NCI-H226 (cell line): ENCODE measurements at regions not wholly inside any gene's neighbourhood (a gene's known extent, or its start where the extent isn't known, plus 50 kb on each side); places are given as distances from the start of the nearest gene placed in this dataset.
A peak's percentile ranks its signal among the peaks of the same experiment; 100 is the strongest.
"Not testable (repeated sequence)": the region's sequence is repeated elsewhere in the genome, so short reads cannot be mapped to it uniquely, and the experiment has no call there.

Source experiments
- DNase-seq: peaks from one replicate; pipeline ENCODE4 v3.0.0-alpha.2; 2015

DNA sequence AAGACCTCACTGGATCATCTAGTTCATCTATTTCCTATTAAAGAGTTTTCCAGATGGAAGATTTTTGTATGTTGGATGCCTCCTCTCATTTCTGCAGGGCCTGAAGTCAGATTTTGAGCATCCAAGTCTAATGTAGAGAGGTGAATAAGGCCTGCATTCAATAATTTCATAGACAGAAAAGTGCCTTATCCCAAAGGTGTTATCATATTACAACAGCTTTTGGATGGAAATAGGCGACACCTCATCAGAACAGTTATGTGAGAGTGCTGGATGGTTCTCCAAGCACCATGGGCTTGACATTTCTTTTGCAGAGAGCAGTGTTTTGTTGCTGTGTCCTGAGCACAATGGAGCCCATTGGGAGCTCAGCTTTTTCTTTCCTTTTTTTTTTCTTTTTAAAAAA, 162.4 kb upstream of the MEOX2 start:
- no peak for DNase-seq

DNA sequence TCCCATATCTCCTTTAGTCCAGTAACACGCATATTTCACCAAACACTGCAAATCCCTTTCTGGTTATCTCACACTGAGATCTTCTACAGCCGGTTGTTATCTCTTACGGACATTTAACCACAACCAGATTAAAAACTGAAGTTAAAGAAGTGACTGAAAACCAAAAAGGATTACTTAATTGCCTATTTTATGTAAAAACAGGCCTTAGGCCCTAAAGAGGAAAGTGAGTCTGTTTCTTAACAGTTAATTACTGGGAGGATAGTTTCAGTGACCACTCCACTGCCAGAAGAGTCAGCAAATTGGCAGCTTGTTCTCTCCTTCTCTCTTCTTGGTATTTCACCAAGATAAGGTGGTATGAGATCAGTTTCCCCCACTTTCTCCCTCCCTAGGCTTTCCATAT, 161.9 kb upstream of the MEOX2 start:
- peak; percentile 43 for DNase-seq

DNA sequence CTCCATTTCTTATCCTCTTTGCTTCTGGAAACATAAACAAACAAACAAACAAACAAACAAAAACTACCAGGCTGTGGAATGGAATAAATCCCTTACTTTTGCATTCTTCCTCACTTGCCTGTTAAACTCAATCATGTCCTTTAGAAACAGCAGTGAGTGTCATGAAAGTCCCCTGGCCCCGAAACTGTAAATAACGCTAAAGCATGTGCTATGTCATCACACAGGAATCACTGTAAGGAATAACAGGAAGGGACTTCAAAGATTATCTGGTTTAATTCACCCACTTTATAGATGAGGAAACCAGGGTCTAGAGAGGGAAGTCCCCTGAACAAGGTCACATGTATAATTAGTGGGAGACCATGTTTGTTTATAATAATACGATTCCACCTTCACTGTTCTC, 159.4 kb upstream of the MEOX2 start:
- no peak for DNase-seq

DNA sequence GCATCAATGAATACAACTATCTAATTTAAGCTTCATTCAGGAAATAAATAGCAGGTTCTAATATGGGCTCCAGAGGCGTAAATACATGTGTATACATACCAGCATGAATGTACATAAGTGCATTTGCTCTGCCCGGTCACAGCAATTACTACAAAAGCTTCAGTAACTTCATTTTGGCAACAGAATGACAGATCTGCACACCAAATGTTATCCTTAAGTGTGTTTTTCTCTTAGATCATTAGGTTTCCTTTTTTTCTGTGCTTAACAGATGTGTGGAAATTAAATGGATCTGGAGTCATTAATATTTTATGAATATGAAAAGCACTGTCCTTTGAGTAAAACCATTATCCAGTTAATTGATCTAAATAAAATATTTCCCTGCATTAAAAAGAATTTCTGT, 159.0 kb upstream of the MEOX2 start:
- DNase-seq = no peak

DNA sequence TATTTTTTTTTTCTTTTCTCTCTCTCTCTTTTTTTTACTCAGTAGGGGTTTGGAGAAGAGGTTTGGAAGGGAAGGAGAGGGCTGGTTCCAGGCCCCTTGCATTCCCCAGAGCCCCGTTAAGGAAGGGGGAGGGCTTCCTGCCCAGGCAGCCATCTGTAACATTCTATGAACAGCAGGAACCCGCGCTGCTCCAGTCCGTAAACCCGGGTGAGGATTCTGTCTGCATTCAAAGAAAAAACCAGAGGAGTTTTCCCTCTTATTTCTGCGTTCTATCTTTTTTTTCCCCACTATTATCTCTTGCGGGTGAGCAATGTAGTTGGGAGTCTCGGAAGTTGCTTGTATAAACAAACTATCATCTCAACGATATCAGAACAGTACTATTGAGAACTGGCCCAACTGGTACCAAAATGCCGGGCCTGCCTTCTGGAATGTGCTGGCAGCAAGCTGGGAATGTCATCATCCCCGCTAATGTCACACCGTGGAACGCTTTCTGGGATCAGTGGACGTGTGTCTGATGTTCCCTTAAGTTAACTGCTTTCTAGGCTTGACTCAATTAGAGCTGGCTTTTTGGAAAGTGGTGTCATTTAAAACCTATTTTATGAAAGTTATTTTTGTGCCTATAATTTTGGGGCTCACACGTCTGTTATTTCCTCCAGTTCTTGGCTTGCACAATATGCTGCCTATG, 153.1 kb upstream of the MEOX2 start:
- no peak for DNase-seq

DNA sequence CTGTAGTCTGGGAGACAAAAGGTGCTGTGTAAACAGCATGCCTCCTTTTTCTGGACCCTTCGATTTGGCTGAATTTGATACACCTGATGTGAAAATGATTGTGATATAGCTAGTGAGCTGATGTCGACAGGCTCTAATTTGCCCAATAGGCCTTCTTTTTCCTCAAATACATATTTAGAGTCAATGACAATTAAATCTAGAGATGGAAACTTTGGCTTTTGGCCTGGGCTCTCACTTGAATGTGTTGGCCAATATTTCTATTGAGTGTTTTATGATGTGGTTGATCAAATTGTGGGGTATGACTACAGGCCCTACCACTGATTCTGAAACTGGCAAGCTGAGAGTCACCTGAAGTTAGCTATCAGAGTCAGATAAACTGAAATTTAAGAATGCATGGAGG, 151.8 kb upstream of the MEOX2 start:
- no peak for DNase-seq

DNA sequence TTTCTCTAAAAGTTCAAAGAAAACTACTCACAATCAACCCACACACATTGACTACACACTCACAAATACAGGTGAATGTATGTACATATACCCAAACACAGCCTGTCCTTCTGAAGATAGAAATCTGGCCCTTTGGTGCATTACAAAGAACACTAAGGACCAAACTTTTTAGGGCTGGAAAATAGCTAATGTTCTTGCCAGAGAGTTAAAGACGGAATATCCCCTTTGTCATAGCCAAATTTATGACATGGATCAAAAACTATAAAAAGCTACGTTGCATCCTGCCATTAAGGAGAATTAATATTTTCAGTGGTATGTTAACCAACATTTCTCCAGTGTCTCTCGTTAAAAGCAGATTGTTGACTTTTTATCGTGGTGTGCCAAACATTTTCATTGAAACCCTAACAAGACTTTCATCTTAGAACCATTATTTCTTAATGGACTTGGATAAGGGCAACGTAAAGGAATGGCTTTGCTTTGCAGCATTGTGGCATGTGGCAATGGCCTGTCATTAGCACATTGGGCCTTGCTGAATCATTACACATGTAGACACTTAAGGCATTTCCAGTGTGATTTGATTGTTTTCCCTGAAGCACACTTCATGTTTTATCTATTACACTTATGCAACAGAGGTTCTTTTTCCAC, 150.9 kb upstream of the MEOX2 start:
- DNase-seq = no peak

DNA sequence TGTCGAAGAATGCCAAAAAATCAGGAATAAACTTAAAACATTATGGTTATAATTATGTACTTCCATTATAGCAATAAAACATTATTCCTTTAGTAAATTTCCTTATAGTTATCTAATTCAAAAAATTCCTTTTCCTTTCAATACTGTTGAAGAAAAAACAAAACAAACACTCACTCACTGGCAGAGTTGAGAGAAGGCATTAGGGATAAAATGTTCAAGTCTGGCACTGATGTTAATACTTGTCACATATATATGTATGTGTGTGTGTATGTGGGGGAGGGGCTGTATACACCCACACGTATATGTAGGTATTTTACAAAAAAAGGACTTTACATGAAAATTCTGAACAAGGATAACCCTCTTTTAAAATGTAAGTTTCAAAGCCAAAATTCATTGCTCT, 150.2 kb upstream of the MEOX2 start:
- no peak for DNase-seq

DNA sequence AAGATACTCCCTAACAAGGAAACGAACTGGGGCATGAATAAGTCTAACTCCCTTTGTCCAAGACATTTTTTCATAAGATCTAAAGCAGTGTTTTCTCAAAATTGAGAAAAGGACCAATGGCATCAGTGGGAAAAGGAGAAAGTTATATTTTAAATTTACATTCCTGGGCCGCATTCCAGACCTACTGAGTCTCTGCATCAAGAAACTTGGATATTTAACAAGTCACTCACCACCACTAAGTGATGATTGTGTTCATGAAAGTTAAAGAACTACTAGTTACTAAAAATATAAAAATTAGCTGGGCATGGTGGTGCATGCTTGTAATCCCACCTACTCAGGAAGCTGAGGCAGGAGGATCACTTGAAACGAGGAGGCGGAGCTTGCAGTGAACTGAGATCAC, 149.6 kb upstream of the MEOX2 start:
- peak; percentile 15 for DNase-seq

DNA sequence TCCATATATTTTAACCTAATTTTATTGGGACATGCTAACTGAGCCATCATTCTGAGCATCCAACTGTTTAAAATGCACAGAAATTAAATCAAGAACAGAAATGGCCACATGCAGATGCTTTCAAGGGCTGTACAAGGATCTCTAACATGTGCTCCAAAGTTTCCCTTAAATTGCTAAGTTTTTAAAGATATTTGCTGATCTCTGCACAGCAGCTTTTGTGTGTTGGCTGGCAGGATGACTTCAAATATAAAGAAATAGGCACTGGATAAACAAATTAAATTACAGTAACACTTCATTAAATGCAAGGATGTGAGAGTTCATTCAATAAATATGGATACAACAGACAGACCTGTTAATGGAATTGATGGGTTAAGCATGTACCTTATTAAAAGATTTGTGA, 148.0 kb upstream of the MEOX2 start:
- DNase-seq = no peak

DNA sequence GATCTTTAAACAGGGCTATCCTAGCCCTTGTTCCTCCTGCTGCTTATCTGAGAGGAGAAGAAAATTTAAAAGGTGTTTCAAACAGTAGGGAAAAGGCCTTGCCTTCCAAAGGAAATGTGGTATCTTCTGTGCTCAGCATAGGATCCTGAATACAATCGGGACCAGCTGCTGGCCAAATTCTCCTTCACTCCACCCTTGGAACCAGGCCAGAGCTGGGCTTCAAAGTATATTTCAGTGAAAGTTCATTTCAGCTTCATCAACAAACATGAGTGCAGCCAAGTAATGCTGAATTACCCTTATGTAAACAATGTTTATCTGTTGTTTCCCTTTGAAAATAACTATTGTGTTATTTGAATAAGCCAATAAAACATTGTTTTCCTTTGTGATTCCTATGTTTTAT, 146.5 kb upstream of the MEOX2 start:
- no peak for DNase-seq

DNA sequence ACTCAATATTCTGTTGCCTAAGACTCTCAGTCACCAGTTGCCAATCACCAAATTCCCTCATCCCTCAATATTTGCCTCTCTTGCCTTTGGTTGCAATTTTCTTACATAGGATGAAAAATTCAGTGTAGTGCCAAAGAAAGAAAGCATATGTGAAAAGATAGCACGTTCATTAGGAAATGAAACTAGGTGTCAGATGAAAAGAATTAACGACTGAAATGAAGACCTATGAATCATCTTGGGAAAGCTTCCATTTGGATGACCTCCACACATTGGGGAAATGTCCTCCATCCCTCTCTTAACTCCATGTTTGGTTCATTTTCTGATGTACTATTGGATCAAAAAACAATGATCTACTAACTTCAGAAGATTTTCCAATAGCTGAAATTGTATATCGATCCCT, 145.1 kb upstream of the MEOX2 start:
- no peak for DNase-seq

DNA sequence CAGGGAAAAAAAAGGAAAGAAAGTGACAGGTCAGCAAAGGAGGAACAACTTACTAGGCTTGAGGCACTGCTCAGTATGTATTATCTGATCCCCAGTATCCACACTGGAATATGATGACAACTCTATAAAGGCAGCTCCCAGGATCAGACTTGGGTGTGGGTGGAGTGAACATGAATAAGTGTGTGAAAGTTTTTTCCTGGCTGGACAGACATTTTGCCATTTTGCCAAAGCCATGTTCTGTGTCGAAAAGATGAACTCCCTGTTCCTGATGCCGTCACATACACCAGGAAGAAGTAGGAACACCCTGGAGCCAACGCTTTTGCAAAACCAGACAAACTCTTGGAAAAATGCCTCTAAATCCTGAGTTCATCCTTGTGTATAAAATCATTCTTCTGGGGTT, 143.2 kb upstream of the MEOX2 start:
- no peak for DNase-seq

DNA sequence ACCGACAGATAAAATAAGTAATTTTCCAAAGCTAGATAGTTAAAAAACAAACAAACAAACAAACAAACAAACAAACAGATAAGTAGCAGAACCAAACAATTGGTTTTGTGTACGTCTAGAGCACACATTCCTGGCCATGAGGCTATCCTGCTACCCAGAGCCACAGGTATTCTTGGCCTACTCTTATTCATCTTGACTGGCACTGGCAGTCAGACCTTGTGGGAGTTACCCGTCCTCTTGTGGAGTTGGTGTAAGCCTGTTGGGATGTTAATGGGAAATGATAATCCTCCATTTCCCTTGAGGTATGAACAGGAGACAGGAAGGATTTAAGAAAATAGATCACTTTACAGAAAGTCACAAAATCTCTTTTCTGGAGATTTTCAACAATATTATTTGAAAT, 142.4 kb upstream of the MEOX2 start:
- DNase-seq = peak; percentile 60

DNA sequence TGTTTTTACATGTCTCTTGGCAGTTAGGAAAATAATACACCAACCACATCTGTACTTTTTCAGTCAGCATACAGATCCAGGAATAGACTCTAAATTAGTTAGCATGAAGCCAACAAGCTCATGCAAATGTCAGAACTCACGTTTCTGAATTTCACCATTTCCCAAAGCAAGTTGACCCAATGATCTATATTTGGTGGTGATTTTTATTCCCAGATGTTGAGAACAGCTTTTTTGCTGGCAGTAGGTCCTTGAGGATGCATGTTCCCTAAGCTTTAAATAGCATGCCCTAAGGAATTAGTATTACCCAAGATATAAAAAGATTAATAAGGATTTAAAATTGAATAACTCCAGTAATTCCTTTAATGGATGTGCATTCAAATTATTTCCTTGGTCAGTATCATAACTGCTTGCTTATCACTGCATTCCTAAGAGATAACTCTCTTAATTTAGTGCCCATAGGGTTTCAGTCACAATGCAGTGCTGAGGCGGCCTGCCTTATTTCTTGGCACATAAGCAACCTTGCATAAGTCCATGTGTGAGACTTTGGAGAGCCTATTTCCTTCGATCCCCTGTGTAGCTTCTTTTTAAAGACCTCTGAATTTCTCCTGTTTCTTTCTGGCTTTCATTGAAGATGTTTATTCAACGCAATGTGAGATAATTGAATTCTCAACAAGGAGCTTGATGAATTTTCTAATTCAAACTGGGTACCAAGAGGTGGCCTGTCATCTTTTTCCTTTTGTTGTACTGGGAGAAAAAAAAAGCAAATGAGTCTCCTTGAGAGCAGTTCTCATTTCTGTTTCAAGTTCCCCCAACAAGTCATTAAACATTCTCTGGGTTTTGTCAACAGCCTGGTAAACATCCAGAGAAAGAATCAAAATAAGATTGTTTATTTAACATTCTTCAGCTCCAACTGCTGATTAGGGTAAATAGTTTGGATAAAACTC, 135.3 kb upstream of the MEOX2 start:
- DNase-seq = peak; percentile 55

DNA sequence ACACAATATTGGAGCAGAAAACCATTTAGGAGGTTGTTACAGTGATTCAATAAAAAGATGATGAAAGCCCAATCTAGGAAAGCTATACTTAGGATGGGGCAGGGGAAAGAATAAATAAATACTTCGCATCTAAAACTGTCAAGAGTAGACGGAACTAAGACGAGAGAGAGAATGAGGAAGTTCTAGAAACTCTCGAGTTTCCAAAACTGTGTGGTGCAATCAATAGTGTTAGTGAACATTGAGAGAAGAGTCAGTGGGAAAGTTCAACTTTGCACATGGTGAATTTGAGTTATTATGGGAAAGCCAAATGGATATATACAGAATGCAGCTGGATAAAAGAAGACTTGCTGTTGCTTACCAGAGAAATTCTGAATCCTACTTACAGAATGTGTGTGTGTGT, 133.8 kb upstream of the MEOX2 start:
- no peak for DNase-seq

DNA sequence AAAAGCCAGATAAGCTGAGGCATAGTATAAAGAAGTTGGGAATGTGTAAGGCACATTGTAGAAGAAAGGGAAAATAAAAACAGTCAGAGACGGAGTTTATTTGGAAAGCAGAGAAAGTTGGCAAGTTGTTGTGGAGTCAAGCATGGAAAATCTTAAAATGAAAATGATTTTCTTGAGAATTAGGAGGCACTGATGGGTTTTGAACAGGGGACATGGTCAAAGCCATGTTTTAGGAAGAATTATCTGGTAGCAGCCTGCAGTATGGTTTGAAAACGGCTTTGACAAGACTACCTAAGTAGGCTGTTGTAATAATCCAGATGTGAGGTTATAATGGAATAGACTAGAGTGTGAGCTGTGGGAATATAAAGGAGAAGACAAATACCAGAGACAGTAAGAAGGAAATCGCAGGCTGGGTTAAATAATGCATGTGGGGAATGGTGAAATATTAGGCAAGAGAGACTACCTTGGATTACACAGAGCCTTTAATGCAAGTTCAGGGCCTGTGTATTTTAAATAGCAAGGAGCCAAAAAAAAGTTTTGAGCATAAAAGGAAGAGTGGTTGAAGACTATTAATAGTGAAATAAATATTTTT, 130.4 kb upstream of the MEOX2 start:
- no peak for DNase-seq

DNA sequence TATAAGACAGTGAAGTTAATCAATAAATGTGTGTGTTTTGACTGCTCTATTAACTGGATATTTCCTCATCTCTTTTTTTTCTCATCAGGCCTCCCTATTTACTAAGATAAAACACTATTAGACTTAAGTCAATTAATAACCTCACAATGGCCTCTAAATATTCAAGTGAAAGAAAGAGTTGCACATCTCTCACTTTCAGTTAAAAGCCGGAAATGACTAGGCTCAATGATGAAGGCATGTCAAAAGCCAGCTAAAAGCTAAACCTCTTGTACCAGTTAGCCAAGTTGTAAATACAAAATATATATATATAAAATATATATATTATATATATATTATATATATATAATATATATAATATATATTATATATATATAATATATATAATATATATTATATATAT, 127.0 kb upstream of the MEOX2 start:
- DNase-seq = no peak

DNA sequence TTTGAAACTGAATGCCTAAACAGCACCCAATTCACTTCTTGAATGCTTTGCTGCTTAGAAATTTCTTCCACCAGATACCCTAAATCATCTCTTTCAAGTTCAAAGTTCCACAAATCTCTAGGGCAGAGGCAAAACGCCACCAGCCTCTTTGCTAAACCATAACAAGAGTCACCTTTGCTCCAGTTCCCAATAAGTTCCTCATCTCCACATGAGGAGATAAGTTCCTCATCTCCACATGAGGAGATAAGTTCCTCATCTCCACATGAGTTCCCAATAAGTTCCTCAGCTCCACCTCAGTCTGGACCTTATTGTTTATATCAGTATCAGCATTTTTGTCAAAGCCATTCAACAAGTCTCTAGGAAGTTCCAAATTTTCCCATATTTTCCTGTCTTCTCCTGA, 123.9 kb upstream of the MEOX2 start:
- DNase-seq = not testable (repeated sequence)

DNA sequence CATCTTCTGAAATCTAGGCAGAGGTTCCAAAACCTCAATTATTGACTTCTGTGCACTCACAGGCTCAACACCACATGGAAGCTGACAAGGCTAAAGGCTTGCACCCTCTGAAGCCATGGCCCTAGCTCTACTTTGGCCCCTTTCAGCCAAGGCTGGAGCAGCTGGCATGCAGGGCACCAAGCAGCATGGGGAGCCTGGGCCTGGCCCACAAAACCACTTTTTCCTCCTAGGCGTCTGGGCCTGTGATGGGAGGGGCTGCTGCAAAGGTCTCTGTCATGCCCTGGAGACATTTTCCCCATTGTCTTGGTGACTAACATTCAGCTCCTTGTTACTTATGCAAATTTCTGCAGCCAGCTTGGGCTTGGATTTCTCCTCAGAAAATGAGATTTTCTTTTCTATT, 123.5 kb upstream of the MEOX2 start:
- not testable (repeated sequence) for DNase-seq

DNA sequence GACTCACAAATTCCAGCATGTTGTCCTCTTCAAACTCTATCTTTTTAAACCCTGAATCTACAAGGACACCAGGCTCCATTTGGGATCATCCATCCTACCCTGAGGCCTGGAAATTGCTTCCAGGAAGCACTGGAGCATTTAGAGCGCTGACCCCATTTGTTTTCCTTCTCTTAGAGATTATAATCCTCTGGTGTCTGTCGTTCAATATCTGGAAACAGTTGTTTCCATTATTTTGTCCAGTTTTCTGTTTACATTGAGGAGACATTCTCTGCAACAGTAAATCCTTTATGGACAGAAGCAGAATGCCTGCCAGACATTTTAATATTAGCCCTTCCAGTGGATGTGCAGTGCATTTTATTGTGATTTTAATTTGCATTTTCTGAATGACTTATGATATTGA, 119.4 kb upstream of the MEOX2 start:
- DNase-seq = no peak

DNA sequence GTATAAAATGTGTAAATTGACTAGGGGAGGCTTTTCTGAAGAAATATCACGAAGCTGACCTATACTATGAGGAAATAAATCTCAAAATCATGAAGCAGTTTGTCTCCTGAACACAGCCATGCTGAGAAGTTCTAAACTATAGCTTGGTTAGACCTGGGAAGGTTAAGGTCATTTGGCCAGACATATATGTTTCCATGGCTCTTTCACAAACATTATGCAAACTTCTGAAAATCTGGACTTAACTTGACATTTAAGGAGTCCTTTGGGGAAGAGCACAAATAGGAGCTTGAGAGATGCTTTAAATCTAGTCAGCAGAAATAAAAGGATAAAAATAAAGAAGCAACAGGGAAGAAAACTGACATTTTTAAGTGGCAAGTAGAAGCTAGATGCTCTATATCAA, 115.9 kb upstream of the MEOX2 start:
- no peak for DNase-seq

DNA sequence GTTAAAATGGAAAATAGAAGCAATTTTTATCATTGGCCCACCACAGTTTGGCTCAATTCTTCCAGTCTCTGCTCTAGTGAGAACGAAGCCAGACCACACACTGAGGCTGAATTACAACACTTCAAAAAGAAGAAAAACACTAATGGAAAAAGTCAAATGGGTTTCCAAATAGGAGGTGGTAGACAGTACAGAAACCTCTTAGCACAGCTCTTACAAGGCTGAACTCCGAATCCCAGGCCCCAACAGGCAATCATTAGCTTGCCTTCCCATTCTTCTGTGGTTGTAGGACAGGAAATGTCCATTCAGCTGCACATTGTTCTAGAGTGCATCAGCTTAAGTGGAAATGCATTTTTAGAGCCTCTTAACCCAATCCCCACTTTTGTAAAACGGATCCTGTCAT, 115.1 kb upstream of the MEOX2 start:
- DNase-seq = peak; percentile 47

DNA sequence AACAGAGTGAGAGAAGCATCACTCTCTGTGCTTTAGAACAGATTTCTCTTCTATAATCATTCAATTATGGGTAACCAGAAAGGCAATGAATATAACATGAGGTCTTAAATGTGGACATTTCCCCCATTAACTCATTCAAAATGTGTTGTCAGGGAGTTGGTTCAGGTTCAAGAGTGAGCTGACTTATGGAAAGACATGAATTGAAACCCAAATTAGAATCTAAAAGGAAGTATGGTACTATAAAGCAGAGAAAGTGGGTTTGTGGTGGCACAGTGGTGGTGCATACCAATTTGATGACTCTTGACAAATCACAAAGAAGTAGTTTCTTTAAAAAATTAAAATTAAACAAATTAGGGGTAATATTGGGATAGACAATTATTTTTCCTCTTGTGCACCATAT, 114.6 kb upstream of the MEOX2 start:
- no peak for DNase-seq
